ENCODE measurements at regions not wholly inside any gene's neighbourhood (a gene's known extent, or its start where the extent isn't known, plus 50 kb on each side); places are given as distances from the start of the nearest gene placed in this dataset.
"Not testable (repeated sequence)": the region's sequence is repeated elsewhere in the genome, so short reads cannot be mapped to it uniquely, and the experiment has no call there.

- DNase-seq: no peak
These were observed 99.8 kb upstream of the PLEKHG1 start for GRCh38 chr6:150499882-150500312.

GRCh38 chr6:150500568-150500967, 99.1 kb upstream of the PLEKHG1 start:
- not testable (repeated sequence) for DNase-seq

DNA sequence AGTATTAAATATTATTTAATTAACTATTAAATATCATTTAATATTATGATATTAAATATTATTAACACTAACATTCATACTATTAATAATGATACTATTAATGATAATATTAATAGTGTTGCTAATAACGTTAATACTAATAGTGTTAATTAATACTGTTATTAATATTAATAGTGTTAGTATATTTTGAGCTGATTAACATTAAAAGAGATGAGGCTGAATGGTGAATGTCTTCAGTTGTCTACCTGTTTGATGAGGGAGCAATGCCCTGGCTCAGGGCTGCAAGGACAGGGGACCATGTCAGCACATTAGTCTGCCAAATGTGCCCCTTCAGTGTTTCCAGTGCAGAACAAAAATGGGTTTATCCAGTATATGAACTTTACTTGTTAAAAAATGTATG, 96.6 kb upstream of the PLEKHG1 start:
- peak in 1 of 2 experiments; percentile 1 for DNase-seq

- DNase-seq: no peak
These were observed 95.9 kb upstream of the PLEKHG1 start for GRCh38 chr6:150503586-150504339.

DNA sequence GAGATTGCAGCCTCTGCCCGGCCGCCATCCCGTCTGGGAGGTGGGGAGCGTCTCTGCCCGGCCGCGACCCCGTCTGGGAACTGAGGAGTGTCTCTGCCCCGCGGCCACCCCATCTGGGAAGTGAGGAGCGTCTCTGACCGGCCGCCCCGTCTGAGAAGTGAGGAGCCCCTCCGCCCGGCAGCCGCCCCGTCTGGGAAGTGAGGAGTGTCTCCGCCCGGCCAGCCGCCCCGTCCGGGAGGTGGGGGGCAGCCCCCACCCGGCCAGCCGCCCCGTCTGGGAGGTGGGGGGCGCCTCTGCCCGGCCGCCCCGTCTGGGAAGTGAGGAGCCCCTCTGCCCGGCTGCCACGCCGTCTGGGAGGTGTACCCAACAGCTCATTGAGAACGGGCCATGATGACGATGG, 92.3 kb upstream of the PLEKHG1 start:
- DNase-seq: not testable (repeated sequence)

- no peak for DNase-seq
These were observed 89.1 kb upstream of the PLEKHG1 start for GRCh38 chr6:150510576-150510975.

DNA sequence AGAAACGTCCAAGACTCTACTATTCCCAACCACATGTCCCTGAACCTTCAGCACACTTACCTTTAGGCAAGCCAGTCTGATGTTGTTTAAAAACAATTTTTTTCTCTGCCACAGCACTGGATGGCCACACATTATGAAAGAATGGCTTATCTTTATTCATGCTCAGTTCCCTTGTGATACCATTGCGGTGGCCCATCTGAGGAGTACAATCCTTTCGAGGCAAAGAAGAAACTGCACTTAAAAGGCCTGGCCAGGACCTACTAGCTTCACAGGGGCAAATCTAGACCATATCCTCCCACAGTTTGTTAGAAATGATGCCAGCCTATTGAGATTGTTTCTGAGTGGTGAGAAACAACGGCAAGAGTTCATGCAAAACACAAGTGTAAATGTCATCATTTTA, 88.4 kb upstream of the PLEKHG1 start:
- no peak for DNase-seq

DNA sequence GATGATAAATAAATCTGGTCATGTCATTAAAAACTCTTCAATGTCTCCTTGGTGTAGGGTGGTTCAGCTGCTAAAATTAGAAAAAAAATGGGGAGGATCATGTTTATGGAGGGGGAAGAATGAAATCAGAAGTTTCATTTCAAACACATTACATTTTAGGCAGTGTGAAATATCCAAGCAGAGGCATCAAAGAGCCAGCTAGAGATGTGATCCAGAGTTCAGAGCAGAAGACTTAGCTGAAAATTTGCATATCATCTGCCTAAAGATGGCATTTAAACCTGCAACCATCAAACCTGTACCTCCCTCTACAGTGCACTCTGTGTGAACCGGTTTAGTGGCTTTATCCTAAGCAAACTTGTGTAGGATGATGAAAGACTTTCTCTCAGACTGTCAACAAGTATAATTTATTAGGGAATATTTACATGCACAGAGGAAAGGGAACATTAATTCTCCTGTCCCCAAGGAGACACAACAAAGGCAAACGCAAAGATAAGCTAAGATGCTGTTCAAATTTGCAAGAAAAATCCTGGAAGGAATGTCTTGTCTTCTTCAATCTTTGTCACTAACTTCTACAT, 84.8 kb upstream of the PLEKHG1 start:
- peak; percentile 95 to 96 for DNase-seq

GRCh38 chr6:150516199-150516598, 83.5 kb upstream of the PLEKHG1 start:
- DNase-seq: no peak

GRCh38 chr6:150517175-150517574, 82.5 kb upstream of the PLEKHG1 start:
- DNase-seq: no peak

DNA sequence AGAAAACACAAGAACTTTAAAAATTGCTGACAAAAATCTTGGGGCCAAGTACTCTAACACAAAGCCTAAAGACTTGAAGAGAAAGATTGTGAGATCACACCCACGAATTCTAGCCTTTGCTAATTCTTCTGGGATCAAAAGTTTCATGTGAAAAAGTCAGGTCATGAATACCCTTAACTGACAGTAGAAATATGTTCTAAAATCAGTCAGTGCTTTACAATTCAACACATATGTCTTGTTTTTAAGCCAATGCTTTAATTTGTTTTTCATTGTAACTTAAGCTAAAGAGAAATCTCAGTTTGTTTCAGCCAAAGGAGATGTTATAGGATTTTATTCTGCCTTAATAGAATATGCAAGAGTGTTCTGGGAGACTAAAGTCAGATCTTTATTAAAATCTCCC, 78.2 kb upstream of the PLEKHG1 start:
- DNase-seq: no peak

DNA sequence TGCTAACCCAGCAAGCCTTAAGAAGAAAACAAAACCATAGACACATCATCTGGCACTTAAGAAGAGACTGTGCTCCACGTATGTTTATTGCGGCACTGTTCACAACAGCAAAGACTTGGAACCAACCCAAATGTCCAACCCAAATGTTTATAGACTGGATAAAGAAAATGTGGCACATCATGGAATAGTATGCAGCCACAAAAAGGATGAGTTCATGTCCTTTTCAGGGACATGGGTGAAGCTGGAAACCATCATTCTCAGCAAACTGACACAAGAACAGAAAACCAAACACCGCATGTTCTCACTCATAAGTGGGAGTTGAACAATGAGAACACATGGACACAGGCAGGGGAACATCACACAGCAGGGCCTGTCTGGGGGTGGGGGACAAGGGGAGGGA, 76.5 kb upstream of the PLEKHG1 start:
- DNase-seq: not testable (repeated sequence)

GRCh38 chr6:150525300-150525699, 74.4 kb upstream of the PLEKHG1 start:
- DNase-seq: no peak

DNA sequence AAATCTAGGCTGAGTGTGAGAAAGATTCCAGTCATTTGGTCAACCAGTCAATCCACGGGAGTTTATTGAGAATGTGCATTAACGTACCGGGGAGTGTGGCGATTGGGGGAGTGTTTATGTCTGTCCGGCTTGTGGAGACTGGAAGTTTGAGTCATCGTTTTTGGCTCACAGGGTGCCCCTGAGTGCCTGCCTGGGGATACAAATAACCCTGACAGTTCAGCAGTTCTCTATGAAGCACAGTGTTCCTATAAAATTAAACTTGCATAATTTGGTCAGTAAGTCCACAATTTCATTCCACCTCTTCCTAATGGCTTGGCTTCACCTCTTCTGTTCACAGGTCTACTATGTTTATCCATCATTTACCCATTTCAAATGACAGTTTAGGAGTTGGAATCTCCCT, 72.6 kb upstream of the PLEKHG1 start:
- DNase-seq: no peak

GRCh38 chr6:150528648-150529285, 70.9 kb upstream of the PLEKHG1 start:
- no peak for DNase-seq

DNA sequence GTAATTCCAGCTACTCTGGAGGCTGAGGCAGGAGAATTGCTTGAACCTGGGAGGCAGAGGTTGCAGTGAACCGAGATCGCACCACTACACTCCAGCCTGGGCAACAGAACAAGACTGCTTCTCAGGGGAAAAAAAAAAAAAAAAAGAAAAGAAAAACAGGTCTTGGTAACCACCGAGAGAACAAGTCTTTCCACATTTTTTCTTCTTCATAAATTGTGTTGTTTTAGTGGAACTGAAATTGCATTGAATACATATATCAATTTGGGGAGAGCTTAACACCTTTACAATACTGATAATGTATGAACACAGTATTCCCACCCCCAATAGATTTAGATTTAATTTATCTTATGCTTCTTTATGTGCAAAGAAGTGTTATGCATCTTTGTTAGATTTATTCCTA, 70.0 kb upstream of the PLEKHG1 start:
- no peak for DNase-seq

DNA sequence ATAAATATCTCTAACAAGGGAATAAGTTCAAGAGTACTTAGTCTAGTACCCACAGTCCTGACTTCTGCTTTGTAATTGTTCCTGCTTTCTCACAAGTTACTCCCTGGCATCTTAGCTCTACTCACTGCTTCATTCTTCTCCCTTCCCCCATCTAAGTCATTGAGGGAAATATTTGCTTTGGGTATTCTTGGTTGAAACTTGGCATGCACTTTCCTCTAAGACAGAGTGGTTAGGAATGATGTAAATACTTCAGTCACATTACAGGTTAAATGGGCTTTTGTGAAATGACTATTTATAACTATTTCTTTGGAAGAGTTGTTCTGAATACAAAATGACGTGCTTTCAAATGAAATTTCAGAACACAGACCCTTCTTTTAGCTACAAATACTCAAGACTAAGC, 67.7 kb upstream of the PLEKHG1 start:
- no peak for DNase-seq

DNA sequence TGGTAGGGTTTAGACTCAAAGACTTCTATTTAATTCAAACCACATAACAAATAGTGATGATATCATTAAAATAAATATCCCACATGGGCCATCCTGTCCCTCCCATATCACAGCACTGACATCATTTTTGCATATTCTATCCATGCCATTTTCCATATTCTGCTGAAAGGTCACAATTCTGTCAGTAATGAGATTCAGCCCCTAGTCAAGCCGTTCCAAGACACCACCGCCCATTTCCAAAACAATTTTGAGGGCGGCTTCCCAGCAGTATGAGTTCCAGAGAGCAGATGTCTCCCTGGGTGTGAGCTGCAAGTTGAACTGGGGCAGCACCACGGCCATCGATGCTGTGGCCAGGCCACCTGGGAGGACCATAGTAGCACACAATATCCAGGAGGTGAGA, 65.1 kb upstream of the PLEKHG1 start:
- DNase-seq: no peak

DNA sequence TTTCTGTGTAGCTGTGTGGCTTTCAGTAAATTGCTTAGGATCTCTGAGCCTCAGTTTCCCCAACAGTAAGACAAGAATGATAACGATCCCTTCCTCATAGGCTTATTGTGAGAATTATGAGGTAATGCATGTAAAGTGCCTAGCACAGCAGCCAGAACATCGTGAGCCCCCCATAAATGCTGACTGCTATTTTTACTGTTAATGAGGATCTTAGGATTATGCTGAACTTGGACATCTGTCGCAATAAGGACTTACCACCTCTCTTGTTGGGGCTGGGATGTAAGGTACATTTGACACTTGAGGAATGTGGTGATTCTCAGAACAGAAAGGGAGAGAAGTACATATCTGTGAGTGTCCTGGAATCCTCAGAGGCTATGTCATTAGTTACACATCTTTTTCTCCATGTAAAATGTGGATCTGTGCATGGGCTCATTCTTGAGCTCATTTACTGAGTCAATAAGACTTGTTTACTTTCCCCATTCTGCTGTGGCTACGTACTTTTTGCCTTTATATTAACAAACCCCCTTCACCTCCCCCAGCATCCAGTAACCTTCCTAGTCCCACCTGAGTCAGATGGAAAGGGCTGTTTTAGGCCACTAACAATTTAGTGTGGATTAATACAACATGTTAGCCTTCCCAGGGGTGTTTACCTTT, 64.4 kb upstream of the PLEKHG1 start:
- DNase-seq: no peak

DNA sequence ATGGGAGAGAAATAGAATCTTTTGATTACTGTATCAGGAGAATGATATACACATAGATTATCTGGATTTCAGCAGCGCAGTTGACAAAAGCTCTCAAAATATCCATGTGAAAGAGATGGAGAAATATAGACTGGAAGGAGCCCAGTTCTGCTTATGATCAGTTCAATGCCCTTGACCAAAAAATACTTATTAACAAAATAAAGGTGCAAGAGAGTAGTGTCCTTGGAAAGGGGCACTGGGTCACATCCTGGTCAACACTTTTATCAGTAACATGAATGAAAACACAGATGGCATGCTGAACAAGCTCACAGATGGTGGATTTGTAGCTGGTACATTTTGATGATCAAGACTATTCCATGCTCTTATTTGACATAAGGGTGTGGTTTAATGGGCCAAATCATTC, 63.9 kb upstream of the PLEKHG1 start:
- DNase-seq: no peak

DNA sequence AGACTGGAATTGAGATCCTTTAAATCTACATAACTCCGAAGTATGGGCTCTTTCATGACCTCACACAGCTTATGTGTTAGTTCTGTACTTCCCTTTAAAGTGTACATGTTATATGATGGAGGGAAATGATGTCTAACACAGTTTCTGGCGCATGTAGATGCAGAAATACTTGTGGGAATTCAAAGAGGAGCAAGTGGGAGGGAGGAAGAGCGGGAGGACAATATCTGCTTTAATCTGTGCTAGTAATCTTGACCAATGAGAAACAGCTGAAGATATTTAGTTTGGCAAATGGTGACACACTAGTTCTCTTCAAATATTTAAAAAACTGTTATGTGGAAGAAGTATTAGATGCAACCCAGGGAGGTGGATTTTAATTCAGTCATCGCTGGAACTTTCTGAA, 62.9 kb upstream of the PLEKHG1 start:
- no peak for DNase-seq

- no peak for DNase-seq
These were observed 62.2 kb upstream of the PLEKHG1 start for GRCh38 chr6:150537491-150537890.

GRCh38 chr6:150537893-150538292, 61.8 kb upstream of the PLEKHG1 start:
- no peak for DNase-seq

DNA sequence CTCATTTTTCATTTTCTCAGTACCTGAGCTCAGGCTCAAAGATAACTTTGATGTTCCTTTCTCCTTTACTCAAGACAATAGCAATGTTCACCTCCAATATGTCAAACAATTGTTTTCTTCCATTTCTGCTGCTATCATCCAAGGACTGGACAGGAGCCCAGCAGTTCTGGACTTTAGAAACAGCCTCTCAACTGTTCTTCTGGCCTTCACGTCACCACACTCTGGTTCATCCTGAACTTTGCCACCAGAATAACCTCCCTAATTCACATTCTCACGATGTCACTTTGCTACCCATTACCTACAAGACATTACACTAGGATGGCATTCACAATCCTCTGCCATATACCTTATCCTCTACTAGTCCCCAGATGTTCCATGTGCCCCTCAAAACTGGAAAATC, 60.6 kb upstream of the PLEKHG1 start:
- DNase-seq: no peak
